CD14-positive monocyte (primary cell): ENCODE measurements at regions not wholly inside any gene's neighbourhood (a gene's known extent, or its start where the extent isn't known, plus 50 kb on each side); places are given as distances from the start of the nearest gene placed in this dataset.
"Not testable (repeated sequence)": the region's sequence is repeated elsewhere in the genome, so short reads cannot be mapped to it uniquely, and the experiment has no call there.

Experiments used
- DNase-seq, 3 donors: peaks; one replicate each; pipeline ENCODE4 v3.0.0-alpha.2; 2011 to 2022
- H2AFZ ChIP-seq: 2 replicates; pipeline ENCODE4 v1.6.0; 2012; ENCODE audit warnings: mild to moderate bottlenecking, low read depth, low read length, inconsistent platforms; ENCODE audit not compliant: insufficient read depth, poor library complexity, severe bottlenecking
- H3K27ac ChIP-seq, 2 donors: 1 replicate in 1 of 2; 2 replicates in 1 of 2; pipeline ENCODE4 v1.5.1; 2012 to 2013; ENCODE audit warnings: low read length in 2 of 2, control low read depth in 1 of 2, inconsistent platforms in 1 of 2, low read depth in 1 of 2, mild to moderate bottlenecking in 1 of 2
- H3K27me3 ChIP-seq, 2 donors: one replicate each; pipeline versions ENCODE4 v1.6.0 to v1.6.1; 2011 to 2013; ENCODE audit warnings: low read length in 2 of 2; ENCODE audit not compliant: control insufficient read depth in 2 of 2, insufficient read depth in 2 of 2
- H3K36me3 ChIP-seq, 2 donors: replicated peaks in 1 of 2; 1 replicate in 1 of 2; 2 replicates in 1 of 2; pipeline versions ENCODE4 v1.5.1 to v1.6.1; 2012 to 2013; ENCODE audit warnings: low read length in 2 of 2, control low read depth in 1 of 2, inconsistent platforms in 1 of 2, mild to moderate bottlenecking in 1 of 2; ENCODE audit not compliant: insufficient read depth in 2 of 2, control insufficient read depth in 1 of 2
- H3K4me1 ChIP-seq, 2 donors: 1 replicate in 1 of 2; 2 replicates in 1 of 2; pipeline versions ENCODE4 v1.5.1 to v1.6.1; 2012 to 2013; ENCODE audit warnings: low read length in 2 of 2, control low read depth in 1 of 2, inconsistent platforms in 1 of 2, mild to moderate bottlenecking in 1 of 2, moderate library complexity in 1 of 2; ENCODE audit not compliant: insufficient read depth in 2 of 2, control insufficient read depth in 1 of 2
- H3K4me2 ChIP-seq: replicated peaks from 2 replicates; pipeline ENCODE3; 2012; ENCODE audit warnings: low read length, moderate library complexity, mild to moderate bottlenecking; ENCODE audit not compliant: poor library complexity, severe bottlenecking; ENCODE audit errors: extremely low read depth
- H3K4me3 ChIP-seq, 3 experiments: fragments of 200-600 bp in 1 of 3; sonication (generic) in 1 of 3; replicated peaks in 1 of 3; 1 replicate in 2 of 3; 2 replicates in 1 of 3; pipeline ENCODE4 v1.5.1; 2011 to 2013; ENCODE audit warnings: low read length in 3 of 3, mild to moderate bottlenecking in 3 of 3, control low read depth in 2 of 3, low read depth in 2 of 3, inconsistent platforms in 1 of 3, moderate library complexity in 1 of 3
- H3K79me2 ChIP-seq: 2 replicates; pipeline ENCODE4 v1.6.0; 2012; ENCODE audit warnings: mild to moderate bottlenecking, control low read depth, inconsistent platforms, low read length, moderate library complexity; ENCODE audit not compliant: insufficient read depth
- H3K9ac ChIP-seq: 2 replicates; pipeline ENCODE4 v1.6.0; 2017; ENCODE audit warnings: low read length, mild to moderate bottlenecking; ENCODE audit not compliant: insufficient read depth, poor library complexity, severe bottlenecking
- H3K9me3 ChIP-seq, 2 donors: replicated peaks in 1 of 2; 1 replicate in 1 of 2; 2 replicates in 1 of 2; pipeline versions ENCODE4 v1.5.1 to v1.6.1; 2012 to 2013; ENCODE audit warnings: low read length in 2 of 2, control low read depth in 1 of 2; ENCODE audit not compliant: control insufficient read depth in 1 of 2, insufficient read depth in 1 of 2
- H4K20me1 ChIP-seq: 2 replicates; pipeline ENCODE4 v1.6.0; 2012; ENCODE audit warnings: mild to moderate bottlenecking, low read length, control low read depth, moderate library complexity; ENCODE audit not compliant: insufficient read depth
- H3K27ac Mint-ChIP-seq, 7 donors: one replicate each; pipeline ENCODE4 v1.8.0; 2020; ENCODE audit warnings: mild to moderate bottlenecking in 7 of 7, mixed read lengths in 7 of 7, moderate library complexity in 6 of 7, inconsistent platforms in 2 of 7
- H3K27me3 Mint-ChIP-seq, 3 donors: one replicate each; pipeline ENCODE4 v1.8.0; 2021 to 2022; ENCODE audit warnings: low read depth in 3 of 3, mild to moderate bottlenecking in 3 of 3, mixed read lengths in 3 of 3, moderate library complexity in 3 of 3, inconsistent platforms in 1 of 3
- H3K36me3 Mint-ChIP-seq, 2 donors: one replicate each; pipeline ENCODE4 v1.8.0; 2020; ENCODE audit warnings: mixed read lengths in 2 of 2, inconsistent platforms in 1 of 2, mild to moderate bottlenecking in 1 of 2
- H3K4me1 Mint-ChIP-seq: one replicate; pipeline ENCODE4 v1.8.0; 2020; ENCODE audit warnings: mild to moderate bottlenecking, mixed read lengths
- H3K4me3 Mint-ChIP-seq, 2 donors: one replicate each; pipeline ENCODE4 v1.8.0; 2020; ENCODE audit warnings: mild to moderate bottlenecking in 2 of 2, mixed read lengths in 2 of 2, moderate library complexity in 1 of 2
- H3K9me3 Mint-ChIP-seq, 7 donors: one replicate each; pipeline ENCODE4 v1.8.0; 2020 to 2022; ENCODE audit warnings: mixed read lengths in 7 of 7, mild to moderate bottlenecking in 6 of 7, moderate library complexity in 6 of 7, inconsistent platforms in 2 of 7
- whole genome bisulfite sequencing: methylation state at CpG from one replicate; pipeline ENCODE4 v1.1.5; 2013; ENCODE audit warnings: missing lambda C conversion rate; ENCODE audit not compliant: insufficient coverage; 5-methylcytosine and 5-hydroxymethylcytosine counted together
- intact Hi-C, 2 donors: fragments of 100-400 bp; cut with micrococcal nuclease; formaldehyde crosslinking; loops; one replicate each; pipeline versions ENCODE4 v1.15.0 to v1.15.1; 2023
- TF ChIP-seq, protein P1 (sequence below): fragments of 200-600 bp; IDR thresholded peaks from one replicate; pipeline ENCODE4 v1.8.0; 2022; ENCODE audit warnings: antibody characterized with exemption, mild to moderate bottlenecking

- Histone ChIP-seq H2AFZ (no peak overlapping the region), H3K27ac (no peak overlapping the region), H3K9ac (no peak overlapping the region), H3K9me3 (no peaks in the 10 kb centered on the region), H3K27me3 (no peaks in the 10 kb centered on the region), H3K36me3 (no peaks in the 10 kb centered on the region), H3K4me3 (no peak overlapping the region), H3K4me2 (no peak overlapping the region), H4K20me1 (no peaks in the 10 kb centered on the region), H3K79me2 (no peaks in the 10 kb centered on the region), H3K4me1 (no peaks in the 10 kb centered on the region)
- no CpG with 5 or more reads among the region's 3 CpGs for WGBS
- no peak overlapping the region for H3K27ac Mint-ChIP-seq
- H3K4me1 Mint-ChIP-seq, result no peaks in the 10 kb centered on the region
- no peak for DNase-seq
- H3K27me3 Mint-ChIP-seq, result peaks cover 0 to 1% (median 0%) of the 10 kb centered on the region in 3 donors
- intact Hi-C loops, result no loop called here
- no peak overlapping the region for H3K4me3 Mint-ChIP-seq
- no peaks in the 10 kb centered on the region for H3K36me3 Mint-ChIP-seq
- H3K9me3 Mint-ChIP-seq, result peaks cover 0 to 14% (median 5%) of the 10 kb centered on the region in 7 donors
- TF ChIP-seq, protein P1, sequence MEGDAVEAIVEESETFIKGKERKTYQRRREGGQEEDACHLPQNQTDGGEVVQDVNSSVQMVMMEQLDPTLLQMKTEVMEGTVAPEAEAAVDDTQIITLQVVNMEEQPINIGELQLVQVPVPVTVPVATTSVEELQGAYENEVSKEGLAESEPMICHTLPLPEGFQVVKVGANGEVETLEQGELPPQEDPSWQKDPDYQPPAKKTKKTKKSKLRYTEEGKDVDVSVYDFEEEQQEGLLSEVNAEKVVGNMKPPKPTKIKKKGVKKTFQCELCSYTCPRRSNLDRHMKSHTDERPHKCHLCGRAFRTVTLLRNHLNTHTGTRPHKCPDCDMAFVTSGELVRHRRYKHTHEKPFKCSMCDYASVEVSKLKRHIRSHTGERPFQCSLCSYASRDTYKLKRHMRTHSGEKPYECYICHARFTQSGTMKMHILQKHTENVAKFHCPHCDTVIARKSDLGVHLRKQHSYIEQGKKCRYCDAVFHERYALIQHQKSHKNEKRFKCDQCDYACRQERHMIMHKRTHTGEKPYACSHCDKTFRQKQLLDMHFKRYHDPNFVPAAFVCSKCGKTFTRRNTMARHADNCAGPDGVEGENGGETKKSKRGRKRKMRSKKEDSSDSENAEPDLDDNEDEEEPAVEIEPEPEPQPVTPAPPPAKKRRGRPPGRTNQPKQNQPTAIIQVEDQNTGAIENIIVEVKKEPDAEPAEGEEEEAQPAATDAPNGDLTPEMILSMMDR, result no peak
Measured at GRCh38 chr12:91717804-91718203, 427.8 kb downstream of the BTG1 start.

DNA sequence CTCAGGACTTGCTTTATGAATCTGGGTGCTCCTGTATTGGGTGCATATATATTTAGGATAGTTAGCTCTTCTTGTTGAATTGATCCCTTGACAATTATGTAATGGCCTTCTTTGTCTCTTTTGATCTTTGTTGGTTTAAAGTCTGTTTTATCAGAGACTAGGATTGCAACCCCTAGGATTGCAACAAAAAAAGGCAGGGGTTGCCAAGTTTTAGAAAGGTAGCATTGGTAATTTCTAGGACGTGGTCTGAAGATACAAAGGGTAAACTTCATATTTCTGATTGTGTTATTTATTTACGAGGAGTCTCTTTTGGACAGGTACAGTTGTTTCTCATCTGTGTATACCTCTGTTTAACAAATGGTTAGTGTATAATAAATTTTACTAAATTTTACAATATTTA is 433.7 kb downstream of the BTG1 start:
- H3K4me1 Mint-ChIP-seq, H3K4me3 Mint-ChIP-seq, DNase-seq, intact Hi-C loops, H3K79me2 ChIP-seq, H3K27ac Mint-ChIP-seq, H3K9me3 ChIP-seq, H3K36me3 Mint-ChIP-seq, H4K20me1 ChIP-seq, H2AFZ ChIP-seq, H3K27me3 Mint-ChIP-seq, H3K27ac ChIP-seq, H3K27me3 ChIP-seq, H3K4me1 ChIP-seq, H3K4me2 ChIP-seq, H3K36me3 ChIP-seq, H3K9ac ChIP-seq, H3K4me3 ChIP-seq: not testable (repeated sequence)
- no CpG with 5 or more reads among the region's 2 CpGs for WGBS
- peaks cover 2 to 15% (median 5%) of the 10 kb centered on the region in 7 donors for H3K9me3 Mint-ChIP-seq
